A549 (cell line): ENCODE measurements at regions not wholly inside any gene's neighbourhood (a gene's known extent, or its start where the extent isn't known, plus 50 kb on each side); places are given as distances from the start of the nearest gene placed in this dataset.

Experiments
- ATAC-seq, 2 experiments: fragments of 200-7000 bp in 1 of 2; fragments of >200 bp in 1 of 2; cut with Nextera tagmentation in 1 of 2; cut with Tn5 transposase in 1 of 2; 3 replicates each; pipeline versions ENCODE4 v1.8.0 to v1.9.1; 2018 to 2020; ENCODE audit warnings: mild to moderate bottlenecking in 1 of 2, moderate library complexity in 1 of 2
- CTCF ChIA-PET: fragments of 300-600 bp; sonication (Branson Sonifier 250); formaldehyde crosslinking; extraction: SDS; loops from one replicate; lab custom pipeline; 2021; ENCODE audit warnings: antibody characterized with exemption, inconsistent platforms; lab: Yijun Ruan, JAX
- POLR2A ChIA-PET: fragments of 350-600 bp; formaldehyde crosslinking; extraction: SDS; loops from one replicate; lab custom pipeline; 2021; ENCODE audit warnings: antibody characterized with exemption, inconsistent platforms; lab: Yijun Ruan, JAX
- DNase-seq, 2 experiments: peaks; one replicate each; pipeline versions ENCODE4 v3.0.0 to v3.0.0-alpha.2; 2011 to 2016; ENCODE audit warnings: low read depth in 1 of 2, low spot score in 1 of 2
- FAIRE-seq: peaks from 2 replicates; lab custom pipeline; 2011; peaks lifted over from hg19 to GRCh38; lab: Jason Lieb, UNC
- H3K27ac ChIP-seq, 2 experiments: fragments of >200 bp; sonication (Bioruptor Twin); formaldehyde crosslinking; 3 replicates each; pipeline ENCODE4 v1.5.1; 2016 to 2017
- H3K4me1 ChIP-seq: fragments of >200 bp; sonication (Bioruptor Twin); formaldehyde crosslinking; 3 replicates; pipeline ENCODE4 v1.6.1; 2016
- H3K4me2 ChIP-seq: fragments of >200 bp; sonication (Bioruptor Twin); formaldehyde crosslinking; 3 replicates; pipeline ENCODE4 v1.6.1; 2016
- H3K4me3 ChIP-seq: fragments of >200 bp; sonication (Bioruptor Twin); formaldehyde crosslinking; 3 replicates; pipeline ENCODE4 v1.5.1; 2016
- H3K9me3 ChIP-seq: fragments of >200 bp; sonication (Bioruptor Twin); formaldehyde crosslinking; 3 replicates; pipeline ENCODE4 v1.6.1; 2016
- BHLHE40 ChIP-seq: IDR thresholded peaks from 2 replicates; pipeline ENCODE4 v1.6.1; 2012; ENCODE audit warnings: low read depth, low read length, inconsistent platforms
- CBX8 ChIP-seq: fragments of 200-600 bp; sonication (generic); IDR thresholded peaks from 2 replicates; pipeline ENCODE4 v1.6.1; 2016
- CHD4 ChIP-seq: fragments of 200-600 bp; sonication (generic); IDR thresholded peaks from 2 replicates; pipeline ENCODE4 v1.6.1; 2016; ENCODE audit warnings: antibody characterized with exemption, mild to moderate bottlenecking, borderline replicate concordance
- CTCF ChIP-seq: fragments of >200 bp; sonication (Bioruptor Twin); formaldehyde crosslinking; IDR thresholded peaks from 3 replicates; pipeline ENCODE4 v1.5.1; 2016
- EHMT2 ChIP-seq: fragments of 200-600 bp; sonication (generic); IDR thresholded peaks from 2 replicates; pipeline ENCODE4 v1.6.1; 2016; ENCODE audit warnings: antibody characterized with exemption, low read depth, mild to moderate bottlenecking, moderate library complexity
- FOXS1 ChIP-seq: fragments of 250-450 bp; sonication (Bioruptor Pico); IDR thresholded peaks from 2 replicates; pipeline ENCODE4 v1.5.0; 2020; ENCODE audit warnings: mild to moderate bottlenecking, moderate library complexity
- GATA3 ChIP-seq: IDR thresholded peaks from 2 replicates; pipeline ENCODE4 v1.6.1; 2012; ENCODE audit warnings: borderline replicate concordance
- MAFK ChIP-seq: fragments of 450-650 bp; IDR thresholded peaks from 2 replicates; pipeline ENCODE4 v1.6.1; 2014; ENCODE audit not compliant: partially characterized antibody
- NFE2L2 ChIP-seq: fragments of 150-350 bp; conservative IDR thresholded peaks from 2 replicates; pipeline ENCODE4 v1.6.1; 2014; ENCODE audit warnings: low read length
- NPAS2 ChIP-seq: fragments of 250-450 bp; sonication (Bioruptor Pico); IDR thresholded peaks from 2 replicates; pipeline ENCODE4 v1.8.0; 2022; ENCODE audit warnings: mild to moderate bottlenecking, moderate library complexity, borderline replicate concordance
- PBX3 ChIP-seq: IDR thresholded peaks from 2 replicates; pipeline ENCODE4 v1.6.1; 2012
- ZC3H11A ChIP-seq: fragments of 450-650 bp; IDR thresholded peaks from 2 replicates; pipeline ENCODE4 v1.6.1; 2014; ENCODE audit warnings: antibody characterized with exemption, mild to moderate bottlenecking
- ZFP36 ChIP-seq: fragments of 450-650 bp; IDR thresholded peaks from 2 replicates; pipeline ENCODE4 v1.6.1; 2014; ENCODE audit warnings: borderline replicate concordance; ENCODE audit not compliant: partially characterized antibody
- WGBS: methylation state at CpG from one replicate; pipeline ENCODE4 v1.1.6; 2017; ENCODE audit errors: missing lambda C conversion rate; 5-methylcytosine and 5-hydroxymethylcytosine counted together
- TF ChIP-seq, protein P1 (sequence below): fragments of >200 bp; sonication (Bioruptor Twin); formaldehyde crosslinking; IDR thresholded peaks from 3 replicates; pipeline ENCODE4 v1.6.1; 2016
- TF ChIP-seq, protein P2 (sequence below): fragments of 150-350 bp; IDR thresholded peaks from 2 replicates; pipeline ENCODE4 v1.6.1; 2014; ENCODE audit warnings: low read depth, mild to moderate bottlenecking, low read length
- TF ChIP-seq, protein P3 (sequence below): fragments of 450-650 bp; IDR thresholded peaks from 2 replicates; pipeline ENCODE4 v1.6.1; 2014; ENCODE audit warnings: antibody characterized with exemption
- TF ChIP-seq, protein P4 (sequence below): fragments of 250-450 bp; sonication (Bioruptor Pico); IDR thresholded peaks from 2 replicates; pipeline ENCODE4 v1.5.0; 2021; ENCODE audit warnings: mild to moderate bottlenecking, moderate library complexity, borderline replicate concordance

GRCh38 chr9:28707616-28708015 lies 1134.3 kb upstream of the C9orf72 start:
- no peaks in the 10 kb centered on the region for H3K9me3 ChIP-seq
- H3K27ac ChIP-seq, result no peak overlapping the region
- no peak overlapping the region for H3K4me2 ChIP-seq
- POLR2A ChIA-PET, result no interaction called here
- H3K4me1 ChIP-seq, result no peaks in the 10 kb centered on the region
- CTCF ChIA-PET, result no interaction called here
- TF ChIP-seq, protein P1, sequence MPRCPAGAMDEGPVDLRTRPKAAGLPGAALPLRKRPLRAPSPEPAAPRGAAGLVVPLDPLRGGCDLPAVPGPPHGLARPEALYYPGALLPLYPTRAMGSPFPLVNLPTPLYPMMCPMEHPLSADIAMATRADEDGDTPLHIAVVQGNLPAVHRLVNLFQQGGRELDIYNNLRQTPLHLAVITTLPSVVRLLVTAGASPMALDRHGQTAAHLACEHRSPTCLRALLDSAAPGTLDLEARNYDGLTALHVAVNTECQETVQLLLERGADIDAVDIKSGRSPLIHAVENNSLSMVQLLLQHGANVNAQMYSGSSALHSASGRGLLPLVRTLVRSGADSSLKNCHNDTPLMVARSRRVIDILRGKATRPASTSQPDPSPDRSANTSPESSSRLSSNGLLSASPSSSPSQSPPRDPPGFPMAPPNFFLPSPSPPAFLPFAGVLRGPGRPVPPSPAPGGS, result no peak
- WGBS, result 7% methylated on average over 2 of the region's 2 CpGs
- FAIRE-seq, result no peak
- no peak for ATAC-seq
- no peak overlapping the region for H3K4me3 ChIP-seq
- DNase-seq, result no peak

DNA sequence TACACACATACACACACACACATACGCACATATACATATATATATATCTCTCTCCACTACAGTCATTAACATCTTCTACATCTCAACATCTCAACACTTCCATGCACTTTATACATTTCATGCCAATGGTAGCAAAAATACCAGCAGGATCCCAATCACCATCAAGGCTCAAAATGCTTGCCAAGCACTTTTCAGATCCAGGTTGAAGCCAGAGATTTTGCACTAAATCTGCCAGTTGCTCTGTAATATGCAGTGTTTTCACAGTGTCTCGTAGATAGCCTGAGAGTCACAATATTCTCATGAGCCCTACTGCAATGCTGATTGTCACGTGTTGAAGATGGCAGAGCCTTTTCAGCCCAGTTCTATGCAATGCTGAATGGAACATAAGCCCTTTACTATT lies 1140.9 kb upstream of the C9orf72 start:
- POLR2A ChIA-PET, result no interaction called here
- FAIRE-seq, result no peak
- no peak for ATAC-seq
- Histone ChIP-seq H3K4me1 (no peaks in the 10 kb centered on the region), H3K9me3 (no peaks in the 10 kb centered on the region), H3K4me2 (no peak overlapping the region), H3K27ac (no peak overlapping the region), H3K4me3 (no peak overlapping the region)
- TF ChIP-seq, protein P2, sequence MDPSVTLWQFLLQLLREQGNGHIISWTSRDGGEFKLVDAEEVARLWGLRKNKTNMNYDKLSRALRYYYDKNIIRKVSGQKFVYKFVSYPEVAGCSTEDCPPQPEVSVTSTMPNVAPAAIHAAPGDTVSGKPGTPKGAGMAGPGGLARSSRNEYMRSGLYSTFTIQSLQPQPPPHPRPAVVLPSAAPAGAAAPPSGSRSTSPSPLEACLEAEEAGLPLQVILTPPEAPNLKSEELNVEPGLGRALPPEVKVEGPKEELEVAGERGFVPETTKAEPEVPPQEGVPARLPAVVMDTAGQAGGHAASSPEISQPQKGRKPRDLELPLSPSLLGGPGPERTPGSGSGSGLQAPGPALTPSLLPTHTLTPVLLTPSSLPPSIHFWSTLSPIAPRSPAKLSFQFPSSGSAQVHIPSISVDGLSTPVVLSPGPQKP, result no peak
- TF ChIP-seq NFE2L2 (no peak), MAFK (peak; percentile 54)
- 42% methylated on average over 3 of the region's 3 CpGs for WGBS
- CTCF ChIA-PET, result no interaction called here
- DNase-seq, result no peak

DNA sequence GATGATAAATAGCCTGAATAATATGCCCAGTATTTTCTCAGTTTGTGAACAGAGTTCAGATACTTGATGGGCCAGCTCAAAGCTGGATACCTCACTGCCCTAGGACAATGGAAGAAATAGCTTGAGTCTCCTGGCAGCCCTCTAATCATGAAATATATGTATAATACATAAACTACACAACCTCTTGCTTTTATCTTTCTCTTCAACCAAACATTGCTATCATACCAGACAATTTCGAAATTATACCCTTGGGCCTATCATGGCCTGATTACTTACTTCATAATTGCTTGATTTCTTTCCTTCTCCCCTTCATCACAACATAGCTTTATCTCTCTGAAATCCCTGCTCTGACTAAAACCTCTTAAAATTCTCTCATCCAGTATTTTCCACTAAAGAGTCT lies 1144.9 kb upstream of the C9orf72 start:
- Histone ChIP-seq H3K4me2 (no peak overlapping the region), H3K9me3 (no peaks in the 10 kb centered on the region), H3K4me1 (no peaks in the 10 kb centered on the region), H3K27ac (no peak overlapping the region), H3K4me3 (no peak overlapping the region)
- 2% methylated on average over 1 of the region's 1 CpG for WGBS
- TF ChIP-seq PBX3 (no peak), CHD4 (no peak), ZC3H11A (no peak), NFE2L2 (no peak), FOXS1 (CRISPR knock-in tag) (no peak)
- TF ChIP-seq, protein P2, result no peak
- TF ChIP-seq, protein P3, sequence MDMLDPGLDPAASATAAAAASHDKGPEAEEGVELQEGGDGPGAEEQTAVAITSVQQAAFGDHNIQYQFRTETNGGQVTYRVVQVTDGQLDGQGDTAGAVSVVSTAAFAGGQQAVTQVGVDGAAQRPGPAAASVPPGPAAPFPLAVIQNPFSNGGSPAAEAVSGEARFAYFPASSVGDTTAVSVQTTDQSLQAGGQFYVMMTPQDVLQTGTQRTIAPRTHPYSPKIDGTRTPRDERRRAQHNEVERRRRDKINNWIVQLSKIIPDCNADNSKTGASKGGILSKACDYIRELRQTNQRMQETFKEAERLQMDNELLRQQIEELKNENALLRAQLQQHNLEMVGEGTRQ, result no peak
- TF ChIP-seq, protein P4, sequence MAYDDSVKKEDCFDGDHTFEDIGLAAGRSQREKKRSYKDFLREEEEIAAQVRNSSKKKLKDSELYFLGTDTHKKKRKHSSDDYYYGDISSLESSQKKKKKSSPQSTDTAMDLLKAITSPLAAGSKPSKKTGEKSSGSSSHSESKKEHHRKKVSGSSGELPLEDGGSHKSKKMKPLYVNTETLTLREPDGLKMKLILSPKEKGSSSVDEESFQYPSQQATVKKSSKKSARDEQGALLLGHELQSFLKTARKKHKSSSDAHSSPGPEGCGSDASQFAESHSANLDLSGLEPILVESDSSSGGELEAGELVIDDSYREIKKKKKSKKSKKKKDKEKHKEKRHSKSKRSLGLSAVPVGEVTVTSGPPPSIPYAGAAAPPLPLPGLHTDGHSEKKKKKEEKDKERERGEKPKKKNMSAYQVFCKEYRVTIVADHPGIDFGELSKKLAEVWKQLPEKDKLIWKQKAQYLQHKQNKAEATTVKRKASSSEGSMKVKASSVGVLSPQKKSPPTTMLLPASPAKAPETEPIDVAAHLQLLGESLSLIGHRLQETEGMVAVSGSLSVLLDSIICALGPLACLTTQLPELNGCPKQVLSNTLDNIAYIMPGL (CRISPR knock-in tag), result no peak
- no peak for FAIRE-seq
- ChIA-PET POLR2A (no interaction called here), CTCF (interaction anchor here (0.6 kb wide), 1 partner anchor 303 kb away, joined by 3 read pairs; no protein-coding TSS in a partner anchor)
- no peak for ATAC-seq
- DNase-seq, result no peak

DNA sequence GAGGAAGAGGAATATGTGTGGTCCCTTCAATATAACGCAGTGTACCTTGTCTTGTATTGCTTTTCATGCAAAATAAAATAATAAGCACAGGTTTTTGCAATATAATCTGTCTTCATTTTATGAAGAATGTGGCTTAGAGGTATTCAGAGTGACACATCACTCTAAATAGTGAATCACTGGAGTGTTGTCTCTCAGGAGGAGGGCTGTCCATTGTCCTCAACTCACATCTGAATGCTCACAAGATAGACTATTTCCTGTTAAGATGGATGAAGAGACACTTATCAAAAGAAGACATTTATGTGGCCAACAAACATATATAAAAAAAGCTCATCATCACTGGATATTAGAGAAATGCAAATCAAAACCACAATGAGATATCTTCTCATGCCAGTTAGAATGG lies 1147.5 kb upstream of the C9orf72 start:
- no peak overlapping the region for H3K4me2 ChIP-seq
- ATAC-seq, result no peak
- TF ChIP-seq EHMT2 (no peak), PBX3 (no peak), BHLHE40 (no peak), NPAS2 (no peak), CBX8 (no peak), GATA3 (no peak), ZFP36 (no peak), CTCF (no peak)
- no peaks in the 10 kb centered on the region for H3K9me3 ChIP-seq
- DNase-seq, result no peak
- FAIRE-seq, result no peak
- 57% methylated on average over 1 of the region's 1 CpG for WGBS
- no peaks in the 10 kb centered on the region for H3K4me1 ChIP-seq
- ChIA-PET CTCF (no interaction called here), POLR2A (no interaction called here)
- H3K4me3 ChIP-seq, result no peak overlapping the region
- no peak overlapping the region for H3K27ac ChIP-seq
